ENCODE measurements at regions not wholly inside any gene's neighbourhood (a gene's known extent, or its start where the extent isn't known, plus 50 kb on each side); places are given as distances from the start of the nearest gene placed in this dataset.
"Not testable (repeated sequence)": the region's sequence is repeated elsewhere in the genome, so short reads cannot be mapped to it uniquely, and the experiment has no call there.

- no peak for DNase-seq
Measured at GRCh38 chr5:86447362-86447761, 170.4 kb upstream of the COX7C start.

DNA sequence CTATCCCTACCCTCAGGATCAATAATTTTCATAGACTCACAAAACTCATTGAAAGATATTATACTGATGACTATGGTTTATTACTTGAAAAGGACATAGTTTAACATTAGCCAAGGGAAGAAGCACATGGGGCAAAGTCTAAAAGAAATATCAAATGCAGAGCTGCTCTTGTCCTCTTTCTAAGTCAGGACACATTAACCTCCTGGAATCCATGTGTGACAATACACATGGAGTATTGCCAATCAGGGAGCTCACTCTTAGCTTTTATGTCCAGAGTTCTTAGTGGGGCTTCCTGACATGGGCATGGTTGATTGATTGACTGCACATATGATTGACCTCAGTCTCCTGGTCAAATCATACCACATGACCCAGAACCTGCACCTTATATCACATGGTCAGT lies 165.5 kb upstream of the COX7C start:
- DNase-seq, result no peak

GRCh38 chr5:86460519-86460918 lies 157.2 kb upstream of the COX7C start:
- no peak for DNase-seq

DNA sequence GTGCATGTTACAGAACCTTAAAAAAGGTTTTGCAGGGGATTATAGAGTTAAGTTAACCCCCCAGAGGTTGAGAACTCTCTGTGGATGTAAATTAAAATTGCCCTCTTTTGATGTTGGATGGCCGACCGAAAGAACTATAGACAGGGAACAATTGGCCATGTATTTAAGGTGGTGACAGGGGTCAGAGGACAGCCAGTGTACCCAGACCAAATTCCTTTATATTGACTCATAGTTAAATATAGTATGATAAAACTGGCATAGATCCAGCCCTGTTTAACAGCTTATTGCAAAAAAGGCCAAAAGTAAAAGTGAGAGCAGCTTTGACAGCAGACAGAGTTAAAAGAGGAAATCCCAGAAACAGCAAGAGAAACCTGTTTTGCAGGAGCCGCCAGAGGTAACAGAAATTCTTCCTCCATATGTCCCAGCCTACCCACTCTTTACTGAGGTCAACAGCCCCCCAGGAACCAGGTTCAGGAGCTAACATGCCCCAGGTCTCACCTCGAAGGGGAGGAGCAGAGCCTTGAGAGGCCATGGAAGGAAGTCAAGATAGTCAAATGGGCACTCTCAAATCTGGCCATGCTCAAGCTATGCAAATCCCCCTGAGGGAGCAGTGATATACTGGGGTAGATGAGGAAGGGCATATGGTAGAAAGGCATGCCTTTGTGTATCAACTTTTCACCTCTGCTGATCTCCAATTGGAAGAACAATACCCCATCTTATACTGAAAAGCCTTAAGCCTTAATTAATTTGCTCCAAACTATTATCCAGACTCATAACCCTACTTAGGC lies 156.4 kb upstream of the COX7C start:
- DNase-seq, result no peak

DNA sequence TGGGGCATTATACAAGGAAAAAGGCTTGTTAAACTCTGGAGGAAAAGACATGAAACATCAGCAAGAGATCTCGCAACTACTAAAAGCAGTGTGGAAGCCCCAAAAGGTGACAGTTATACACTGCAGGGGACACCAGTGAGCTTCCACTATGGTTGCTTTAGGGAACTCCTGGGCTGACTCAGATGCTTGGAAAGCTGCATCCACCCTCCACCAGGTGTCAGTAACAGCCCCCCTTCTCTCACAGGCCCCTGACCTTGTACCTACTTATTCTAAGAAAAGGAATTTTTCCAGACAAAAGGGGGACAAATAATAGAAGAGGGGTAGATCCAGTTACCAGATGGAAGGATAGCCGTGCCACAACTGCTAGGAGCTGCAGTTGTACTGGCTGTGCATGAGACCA lies 154.4 kb upstream of the COX7C start:
- no peak for DNase-seq

- DNase-seq, result no peak
Measured at GRCh38 chr5:86465052-86465838, 152.5 kb upstream of the COX7C start.

DNA sequence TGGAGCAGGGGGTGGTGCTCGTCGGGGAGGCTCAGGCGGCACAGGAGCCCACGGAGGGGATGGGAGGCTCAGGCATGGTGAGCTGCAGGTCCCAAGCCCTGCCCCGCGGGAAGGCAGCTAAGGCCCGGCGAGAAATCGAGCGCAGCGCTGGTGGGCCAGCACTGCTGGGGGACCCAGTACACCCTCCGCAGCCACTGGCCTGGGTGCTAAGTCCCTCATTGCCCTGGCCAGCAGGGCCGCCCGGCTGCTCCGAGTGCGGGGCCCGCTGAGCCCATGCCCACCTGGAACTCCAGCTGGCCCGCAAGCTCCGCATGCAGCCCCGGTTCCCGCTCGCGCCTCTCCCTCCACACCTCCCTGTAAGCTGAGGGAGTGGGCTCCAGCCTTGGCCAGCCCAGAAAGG lies 151.0 kb upstream of the COX7C start:
- DNase-seq, result not testable (repeated sequence)

- DNase-seq, result no peak
Measured at GRCh38 chr5:86482008-86482407, 135.7 kb upstream of the COX7C start.

DNA sequence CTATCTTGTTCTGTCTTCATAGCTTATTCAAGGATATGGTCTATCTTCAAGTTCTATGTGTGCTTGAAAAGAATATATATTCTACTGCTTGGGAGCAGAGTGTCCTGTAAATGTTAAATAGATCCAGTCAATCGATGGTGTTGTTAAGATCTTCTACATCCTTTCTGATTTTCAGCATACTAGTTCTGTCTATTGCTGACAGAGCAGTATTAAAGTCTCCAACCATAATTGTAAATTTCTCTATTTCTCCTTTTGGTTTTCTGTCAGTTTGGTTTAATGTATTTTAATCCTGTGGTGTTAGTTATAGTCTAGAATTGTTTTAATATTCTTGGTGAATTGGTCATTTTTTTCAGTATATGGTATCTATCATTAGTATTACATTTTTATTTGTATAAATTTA lies 124.0 kb upstream of the COX7C start:
- DNase-seq, result no peak

- no peak for DNase-seq
Measured at GRCh38 chr5:86500947-86501346, 116.8 kb upstream of the COX7C start.

DNA sequence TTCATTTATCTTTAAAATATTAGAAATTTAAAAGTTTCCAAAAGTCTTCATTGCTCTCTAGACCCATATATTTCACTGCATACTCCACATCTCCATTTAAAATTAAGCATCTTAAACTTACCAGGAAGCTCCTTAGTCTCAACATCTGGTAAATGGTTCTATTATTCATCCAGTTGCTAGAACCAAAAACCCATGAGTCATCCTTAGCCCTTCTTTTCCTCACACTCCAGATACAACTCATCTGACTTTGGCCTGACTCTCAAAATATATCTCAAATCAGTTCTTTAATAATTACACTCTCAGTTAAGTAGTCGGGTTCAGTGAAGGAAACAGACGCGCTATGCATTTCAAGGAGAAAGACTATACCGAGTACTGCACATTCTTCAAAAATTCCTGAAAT lies 110.2 kb upstream of the COX7C start:
- no peak for DNase-seq

- not testable (repeated sequence) for DNase-seq
Measured at GRCh38 chr5:86510330-86510915, 107.3 kb upstream of the COX7C start.

DNA sequence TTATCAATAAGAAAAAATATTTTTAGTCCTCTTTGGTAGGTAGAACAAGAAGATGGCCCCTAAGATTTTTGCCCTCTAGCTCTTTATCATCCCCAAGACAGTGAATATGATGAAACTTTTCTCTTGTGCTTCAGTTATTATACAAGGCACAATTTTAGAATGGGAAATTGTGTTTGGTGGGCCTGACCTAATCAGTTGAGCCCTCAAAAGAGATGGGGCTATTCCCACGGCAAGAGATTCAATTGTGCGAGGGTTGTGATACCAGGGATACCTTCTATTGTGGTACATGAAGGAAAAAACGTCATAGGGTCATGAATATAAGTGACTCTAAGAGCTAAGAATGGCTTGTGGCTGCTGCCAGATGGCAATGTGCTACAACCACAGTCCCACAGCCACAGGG lies 94.0 kb upstream of the COX7C start:
- no peak for DNase-seq

DNA sequence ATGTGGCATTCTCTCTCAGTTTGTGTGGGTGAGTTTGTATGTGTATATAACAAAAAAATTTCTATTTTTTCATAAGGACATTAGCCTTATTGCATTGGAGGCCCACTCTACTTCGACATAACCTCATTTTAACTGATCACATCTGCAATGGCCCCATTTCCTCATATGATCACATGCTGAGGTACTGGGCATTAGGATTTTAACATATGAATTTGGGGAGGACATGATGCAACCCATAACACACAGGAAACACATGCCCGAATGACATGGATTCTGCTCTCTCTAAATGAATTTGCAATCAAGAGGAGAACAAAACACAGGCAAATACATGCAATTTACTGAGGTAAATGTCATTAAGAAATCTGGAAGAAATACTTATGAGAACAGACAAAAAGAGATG lies 92.1 kb upstream of the COX7C start:
- DNase-seq, result no peak

DNA sequence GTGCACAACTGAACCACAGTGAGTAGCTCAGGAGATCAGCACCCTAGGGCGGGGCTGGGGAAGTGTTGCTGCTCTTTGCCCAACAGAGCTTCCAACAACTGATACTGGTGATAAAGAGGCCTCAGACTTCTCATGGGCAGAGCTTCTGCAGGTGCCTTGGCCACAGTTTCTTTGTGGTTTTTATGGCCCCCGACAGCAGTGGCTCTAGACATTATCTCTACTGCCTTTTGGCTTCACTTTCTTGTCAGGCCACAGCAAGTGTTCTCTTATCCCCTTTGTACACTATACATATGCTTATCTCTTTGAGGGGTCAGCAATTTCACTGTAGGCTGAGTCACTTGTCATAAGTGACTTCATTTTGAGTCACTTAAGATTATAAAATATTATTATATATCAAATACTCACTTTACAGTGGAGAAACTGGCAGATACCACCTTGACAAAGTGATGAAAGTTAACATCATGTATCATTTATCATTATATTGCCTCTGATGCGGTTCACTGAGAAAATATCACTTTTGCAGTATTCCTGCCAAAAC lies 90.9 kb upstream of the COX7C start:
- DNase-seq, result no peak

DNA sequence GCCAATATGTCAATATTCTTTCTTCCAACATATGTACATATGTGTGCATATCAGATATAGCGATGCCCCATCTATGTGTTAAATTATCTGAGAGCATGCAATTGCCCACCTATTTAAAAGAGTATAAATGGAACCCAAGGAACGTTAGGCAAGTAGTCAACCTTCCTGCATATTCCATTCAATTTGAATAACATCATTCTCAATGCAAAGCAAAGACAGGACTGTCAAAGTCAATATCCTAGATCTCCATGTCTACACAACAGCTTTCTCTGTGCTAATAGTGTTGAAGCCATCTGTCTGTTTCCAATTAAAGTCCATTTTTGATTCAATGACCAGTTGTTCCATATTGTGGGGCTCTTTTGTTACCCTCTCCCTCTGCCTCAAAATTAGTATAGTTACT lies 85.3 kb upstream of the COX7C start:
- DNase-seq, result no peak

DNA sequence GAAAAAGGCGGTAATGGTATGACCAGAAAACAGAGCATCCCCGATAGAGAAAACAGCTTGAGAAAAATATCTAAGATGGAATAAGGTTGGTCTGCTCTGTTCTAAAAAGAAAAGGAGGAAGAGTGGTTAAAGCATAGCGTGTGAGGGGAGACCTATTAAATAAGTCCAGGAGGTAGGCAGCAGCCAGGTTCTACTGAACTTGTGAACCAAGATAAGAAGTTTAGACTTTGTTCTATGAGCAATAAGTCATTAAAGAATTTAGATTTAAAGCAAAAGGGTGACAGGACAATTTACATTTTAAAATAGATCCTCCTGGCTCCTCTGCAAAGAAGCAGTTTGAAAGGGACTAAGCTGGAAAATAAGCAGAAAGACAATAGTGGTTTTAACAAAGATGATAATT lies 81.3 kb upstream of the COX7C start:
- no peak for DNase-seq

GRCh38 chr5:86542532-86542931 lies 75.2 kb upstream of the COX7C start:
- DNase-seq, result no peak

- DNase-seq, result no peak
Measured at GRCh38 chr5:86546044-86546443, 71.7 kb upstream of the COX7C start.

DNA sequence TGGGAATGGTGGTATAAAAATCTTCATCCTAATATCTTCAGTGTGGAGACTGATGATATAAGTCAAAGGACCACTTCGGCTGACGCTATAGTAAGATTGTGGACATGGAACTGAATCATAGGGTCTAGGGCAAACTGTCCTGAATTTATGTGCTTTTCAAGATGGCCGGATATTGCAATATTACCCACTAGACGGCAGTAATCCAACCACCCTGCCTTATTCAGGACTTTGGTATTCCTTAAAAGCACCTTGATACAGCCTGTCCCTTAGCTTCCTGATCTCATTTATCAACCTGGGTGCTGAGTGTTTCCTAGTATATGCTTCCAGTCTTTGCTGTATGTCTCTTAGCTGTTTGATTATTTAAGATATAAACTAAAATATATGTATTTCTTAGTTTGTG lies 71.2 kb upstream of the COX7C start:
- no peak for DNase-seq

- DNase-seq, result no peak
Measured at GRCh38 chr5:86554638-86555037, 63.1 kb upstream of the COX7C start.

- DNase-seq, result no peak
Measured at GRCh38 chr5:86557920-86558319, 59.8 kb upstream of the COX7C start.

DNA sequence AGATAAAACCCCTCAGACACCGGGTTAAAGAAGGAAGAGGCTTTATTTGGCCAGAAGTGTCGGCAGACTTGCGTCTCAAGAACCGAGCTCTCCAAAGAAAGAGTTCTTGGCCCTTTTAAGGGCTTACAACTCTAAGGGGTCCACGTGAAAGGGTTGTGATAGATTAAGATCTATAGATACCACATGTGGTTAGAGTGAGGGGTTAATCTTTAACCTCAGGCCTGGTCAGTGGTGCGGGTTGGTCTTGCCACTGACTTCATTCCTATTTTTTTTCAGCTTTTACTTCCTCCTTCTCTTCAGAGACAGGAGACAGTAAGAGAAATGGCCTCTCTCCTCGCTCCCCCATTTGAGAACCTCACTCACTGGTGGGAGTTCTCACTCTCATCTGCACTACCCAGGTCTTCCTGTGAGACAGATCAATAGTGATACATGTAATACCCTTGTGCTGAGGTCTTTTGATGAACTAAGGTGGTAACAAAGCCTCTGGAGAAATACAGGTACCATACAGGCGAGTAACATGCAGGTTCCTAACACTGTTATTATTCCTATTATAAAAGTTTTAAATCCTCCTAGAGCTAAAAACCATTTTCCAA lies 52.4 kb upstream of the COX7C start:
- DNase-seq, result no peak
